DMS53 treated with DMSO at 0.1 percent for 48 hours (cell line): ENCODE measurements at regions not wholly inside any gene's neighbourhood (a gene's known extent, or its start where the extent isn't known, plus 50 kb on each side); places are given as distances from the start of the nearest gene placed in this dataset.

Source experiments
- DNase-seq: peaks from one replicate; lab custom pipeline; 2025; ENCODE audit not compliant: unreplicated experiment; lab: John Stamatoyannopoulos, UW

- no peak for DNase-seq
Observed at GRCh38 chr13:29908416-29909080, 58.1 kb upstream of the UBL3 start.

- DNase-seq, result no peak
Observed at GRCh38 chr13:29907670-29908069, 57.3 kb upstream of the UBL3 start.

GRCh38 chr13:29906432-29907011, 56.1 kb upstream of the UBL3 start:
- DNase-seq, result no peak

GRCh38 chr13:29905845-29906244, 55.4 kb upstream of the UBL3 start:
- DNase-seq, result no peak

- DNase-seq, result no peak
Observed at GRCh38 chr13:29903996-29904395, 53.6 kb upstream of the UBL3 start.

- DNase-seq, result no peak
Observed at GRCh38 chr13:29903543-29903942, 53.1 kb upstream of the UBL3 start.

- no peak for DNase-seq
Observed at GRCh38 chr13:29902632-29903305, 52.4 kb upstream of the UBL3 start.

- DNase-seq, result peak; percentile 33
Observed at GRCh38 chr13:29901710-29902631, 51.6 kb upstream of the UBL3 start.
